DND-41 (cell line): ENCODE measurements at regions not wholly inside any gene's neighbourhood (a gene's known extent, or its start where the extent isn't known, plus 50 kb on each side); places are given as distances from the start of the nearest gene placed in this dataset.

Experiments
- ATAC-seq: fragments of 200-7000 bp; cut with Tn5 transposase; 3 replicates; pipeline ENCODE4 v1.9.1; 2021; ENCODE audit warnings: low read depth; ENCODE audit not compliant: insufficient read depth
- DNase-seq: peaks from one replicate; pipeline ENCODE4 v3.0.0-alpha.2; 2020
- H2AFZ ChIP-seq: 2 replicates; pipeline ENCODE4 v1.6.0; 2012; ENCODE audit warnings: low read depth, low read length
- H3K27ac ChIP-seq: 2 replicates; pipeline ENCODE4 v1.5.1; 2012; ENCODE audit warnings: low read length, inconsistent platforms
- H3K27me3 ChIP-seq: fragments of 200-600 bp; sonication (generic); 2 replicates; pipeline ENCODE4 v1.6.0; 2012; ENCODE audit warnings: low read length, mild to moderate bottlenecking, inconsistent platforms; ENCODE audit not compliant: insufficient read depth, poor library complexity
- H3K36me3 ChIP-seq: 2 replicates; pipeline ENCODE4 v1.5.1; 2012; ENCODE audit warnings: low read length, inconsistent platforms; ENCODE audit not compliant: insufficient read depth
- H3K4me1 ChIP-seq: 2 replicates; pipeline ENCODE4 v1.5.1; 2012; ENCODE audit warnings: mild to moderate bottlenecking, low read length; ENCODE audit not compliant: insufficient read depth
- H3K4me2 ChIP-seq: 2 replicates; pipeline ENCODE4 v1.6.0; 2012; ENCODE audit warnings: mild to moderate bottlenecking, moderate library complexity, low read length, inconsistent platforms; ENCODE audit not compliant: insufficient read depth
- H3K4me3 ChIP-seq, 2 experiments: fragments of 200-600 bp in 1 of 2; shearing (Covaris generic) in 1 of 2; 2 replicates each; pipeline ENCODE4 v1.5.1; 2012 to 2016; ENCODE audit warnings: inconsistent platforms in 2 of 2, low read length in 2 of 2, mild to moderate bottlenecking in 2 of 2, low read depth in 1 of 2, moderate library complexity in 1 of 2
- H3K79me2 ChIP-seq: 2 replicates; pipeline ENCODE4 v1.6.0; 2012; ENCODE audit warnings: low read length, inconsistent platforms; ENCODE audit not compliant: insufficient read depth
- H3K9ac ChIP-seq: 2 replicates; pipeline ENCODE4 v1.6.0; 2012; ENCODE audit warnings: low read depth, mild to moderate bottlenecking, inconsistent platforms, low read length, moderate library complexity
- H3K9me3 ChIP-seq: 2 replicates; pipeline ENCODE4 v1.5.1; 2012; ENCODE audit warnings: low read length, moderate library complexity, mild to moderate bottlenecking, inconsistent platforms; ENCODE audit not compliant: insufficient read depth, severe bottlenecking
- H4K20me1 ChIP-seq: 2 replicates; pipeline ENCODE4 v1.6.0; 2012; ENCODE audit warnings: low read length; ENCODE audit not compliant: insufficient read depth
- CTCF ChIP-seq: IDR thresholded peaks from 2 replicates; pipeline ENCODE4 v1.5.1; 2012; ENCODE audit warnings: borderline replicate concordance, low read length, moderate library complexity, mild to moderate bottlenecking; ENCODE audit not compliant: poor library complexity, severe bottlenecking; ENCODE audit errors: extremely low read depth
- EZH2 ChIP-seq: IDR thresholded peaks from 3 replicates; pipeline ENCODE4 v1.6.1; 2012; ENCODE audit warnings: borderline replicate concordance, low read depth, mild to moderate bottlenecking, moderate library complexity, low read length, inconsistent platforms; ENCODE audit not compliant: severe bottlenecking

- Histone ChIP-seq H3K9ac (no peak overlapping the region), H4K20me1 (no peaks in the 10 kb centered on the region), H3K9me3 (no peaks in the 10 kb centered on the region), H3K27me3 (no peaks in the 10 kb centered on the region), H2AFZ (no peak overlapping the region), H3K27ac (no peak overlapping the region), H3K4me3 (no peak overlapping the region), H3K4me2 (no peak overlapping the region), H3K4me1 (no peaks in the 10 kb centered on the region), H3K36me3 (no peaks in the 10 kb centered on the region), H3K79me2 (no peaks in the 10 kb centered on the region)
- DNase-seq (no peak), ATAC-seq (no peak)
- TF ChIP-seq CTCF, result no peak
- TF ChIP-seq EZH2, result no peak
Observed at GRCh38 chr6:152811785-152812184, 61.2 kb downstream of the VIP start.

GRCh38 chr6:152815230-152815872 is 64.8 kb downstream of the VIP start:
- no peak overlapping the region for H3K27ac ChIP-seq
- H3K4me1 ChIP-seq, result no peaks in the 10 kb centered on the region
- H3K9ac ChIP-seq, result no peak overlapping the region
- H3K4me3 ChIP-seq, result no peak overlapping the region
- H2AFZ ChIP-seq, result no peak overlapping the region
- no peaks in the 10 kb centered on the region for H3K27me3 ChIP-seq
- no peaks in the 10 kb centered on the region for H3K79me2 ChIP-seq
- ATAC-seq (no peak), DNase-seq (no peak)
- H3K9me3 ChIP-seq, result no peaks in the 10 kb centered on the region
- no peak for TF ChIP-seq EZH2
- no peak for TF ChIP-seq CTCF
- no peaks in the 10 kb centered on the region for H3K36me3 ChIP-seq
- no peaks in the 10 kb centered on the region for H4K20me1 ChIP-seq
- no peak overlapping the region for H3K4me2 ChIP-seq

DNA sequence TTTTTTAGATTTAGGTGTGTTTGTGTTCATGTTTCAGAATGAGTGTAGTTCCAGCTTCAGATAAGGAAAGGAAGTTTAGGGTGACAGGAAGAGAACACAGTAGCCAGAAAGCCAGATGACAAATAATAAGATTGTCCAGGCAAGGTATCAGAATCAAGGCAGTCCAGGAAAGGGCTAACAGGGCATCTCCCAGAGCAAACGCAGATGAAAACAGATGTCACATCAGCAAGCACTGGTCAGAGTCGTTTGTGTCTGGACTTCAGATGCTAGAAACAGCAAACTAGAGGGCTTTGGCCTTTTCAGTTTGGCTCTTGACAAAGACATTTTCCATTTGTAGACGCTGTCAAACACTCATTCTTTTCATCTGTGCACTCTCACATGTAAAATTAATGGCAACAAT is 65.5 kb downstream of the VIP start:
- no peaks in the 10 kb centered on the region for H3K79me2 ChIP-seq
- ATAC-seq (no peak), DNase-seq (no peak)
- H3K9ac ChIP-seq, result no peak overlapping the region
- TF ChIP-seq EZH2 (no peak), CTCF (no peak)
- H3K4me1 ChIP-seq, result no peaks in the 10 kb centered on the region
- H2AFZ ChIP-seq, result no peak overlapping the region
- H3K9me3 ChIP-seq, result no peaks in the 10 kb centered on the region
- no peaks in the 10 kb centered on the region for H3K27me3 ChIP-seq
- H3K4me3 ChIP-seq, result no peak overlapping the region
- H3K4me2 ChIP-seq, result no peak overlapping the region
- no peaks in the 10 kb centered on the region for H3K36me3 ChIP-seq
- no peak overlapping the region for H3K27ac ChIP-seq
- no peaks in the 10 kb centered on the region for H4K20me1 ChIP-seq

DNA sequence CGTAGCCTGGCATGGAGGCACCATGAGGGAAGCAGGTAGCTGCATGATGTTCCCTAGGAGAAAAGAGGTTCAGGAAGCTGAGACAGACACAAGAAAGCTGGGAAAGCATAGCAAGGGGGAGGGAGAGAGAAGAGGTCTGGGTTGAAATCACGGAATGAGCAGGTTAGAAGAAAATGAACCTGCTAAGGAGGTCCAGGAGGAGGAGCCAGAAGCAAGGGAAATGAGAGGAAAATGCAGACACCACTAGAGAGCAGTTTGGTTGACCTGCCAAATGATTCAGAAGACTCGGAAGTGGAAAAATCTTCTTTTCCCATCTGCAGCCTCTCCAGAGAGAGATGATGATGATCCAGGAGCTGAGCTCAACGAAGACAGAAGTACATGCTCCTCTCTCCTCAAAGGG is 70.9 kb downstream of the VIP start:
- Histone ChIP-seq H3K27me3 (no peaks in the 10 kb centered on the region), H3K27ac (no peak overlapping the region), H3K36me3 (no peaks in the 10 kb centered on the region), H3K4me1 (no peaks in the 10 kb centered on the region), H3K4me3 (no peak overlapping the region), H3K79me2 (no peaks in the 10 kb centered on the region), H4K20me1 (no peaks in the 10 kb centered on the region), H3K9me3 (no peaks in the 10 kb centered on the region), H3K9ac (no peak overlapping the region), H3K4me2 (no peak overlapping the region), H2AFZ (no peak overlapping the region)
- TF ChIP-seq EZH2 (no peak), CTCF (no peak)
- no peak for ATAC-seq
- no peak for DNase-seq
